ENCODE measurements at regions not wholly inside any gene's neighbourhood (a gene's known extent, or its start where the extent isn't known, plus 50 kb on each side); places are given as distances from the start of the nearest gene placed in this dataset.
"Not testable (repeated sequence)": the region's sequence is repeated elsewhere in the genome, so short reads cannot be mapped to it uniquely, and the experiment has no call there.

DNA sequence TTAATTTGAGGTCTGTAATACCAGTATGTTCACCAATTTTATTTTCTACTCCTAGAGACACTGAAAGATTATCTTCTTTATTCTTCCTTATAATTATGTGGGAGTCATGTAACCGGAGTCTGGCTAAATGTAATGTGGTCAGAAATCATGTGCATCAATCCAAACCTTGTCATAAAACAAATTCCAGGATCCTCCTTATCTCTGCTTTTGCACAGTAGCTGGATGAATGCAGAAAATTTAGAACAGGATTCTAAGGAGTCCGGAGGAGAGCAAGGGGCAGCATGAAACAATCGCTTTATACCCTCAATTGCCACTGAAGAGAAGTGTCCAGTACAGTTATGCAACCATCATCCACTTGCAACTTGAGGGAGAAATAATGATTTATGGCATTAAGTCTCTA is 2674.7 kb upstream of the PCDH20 start:
- DNase-seq = no peak

DNA sequence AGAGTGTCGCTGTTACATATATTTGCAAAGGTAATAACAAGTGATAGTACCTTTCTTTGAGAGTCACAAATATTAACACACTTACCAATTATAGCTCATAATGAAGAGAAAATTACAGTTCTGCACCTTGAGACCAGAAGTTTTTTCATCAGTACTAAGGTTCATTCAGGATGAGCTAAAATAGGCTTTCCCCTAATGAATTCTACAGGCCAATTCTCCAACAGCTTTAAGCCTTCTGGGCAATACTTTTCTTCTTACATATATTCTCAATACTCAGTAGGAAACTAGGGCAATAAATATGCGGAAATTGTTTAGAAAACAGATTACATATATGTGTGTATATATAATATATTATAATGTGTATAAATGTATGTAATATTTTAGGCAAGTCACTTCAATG is 2672.8 kb upstream of the PCDH20 start:
- DNase-seq = no peak

DNA sequence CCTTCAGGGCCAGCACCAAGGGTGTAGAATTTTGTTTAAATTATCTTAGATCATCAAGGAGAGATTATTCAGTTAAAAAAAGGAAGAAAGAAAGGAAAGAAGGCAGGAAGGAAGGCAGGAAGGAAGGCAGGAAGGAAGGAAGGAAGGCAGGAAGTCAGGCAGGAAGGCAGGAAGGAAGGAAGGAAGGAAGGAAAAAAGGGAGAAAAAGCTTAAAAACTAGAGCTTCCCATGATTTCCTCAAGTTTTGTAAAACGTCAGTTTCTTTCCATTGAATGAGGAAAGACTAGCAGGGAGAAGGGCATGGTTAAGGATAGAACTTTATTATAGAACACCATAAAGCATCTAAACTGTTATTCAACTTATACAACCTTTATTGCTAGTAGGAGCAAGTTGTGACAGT is 2672.0 kb upstream of the PCDH20 start:
- DNase-seq = no peak

DNA sequence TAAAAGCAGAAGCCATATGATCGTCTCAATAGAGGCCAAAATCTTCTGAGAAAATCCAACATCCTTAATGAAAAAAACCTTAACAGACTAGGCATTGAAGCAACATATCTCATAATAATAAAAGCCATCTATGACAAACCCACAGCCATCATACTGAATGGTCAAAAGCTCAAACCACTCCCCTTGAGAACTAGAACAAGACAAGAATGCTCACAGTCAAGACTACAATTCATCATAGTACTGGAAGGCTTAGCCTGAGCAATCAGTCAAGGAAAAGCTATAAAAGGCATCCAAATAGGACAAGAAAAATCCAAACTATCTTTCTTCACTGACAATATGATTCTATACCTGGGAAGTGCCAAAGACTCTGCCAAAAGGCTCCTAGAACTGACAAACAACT is 2668.2 kb upstream of the PCDH20 start:
- no peak for DNase-seq

DNA sequence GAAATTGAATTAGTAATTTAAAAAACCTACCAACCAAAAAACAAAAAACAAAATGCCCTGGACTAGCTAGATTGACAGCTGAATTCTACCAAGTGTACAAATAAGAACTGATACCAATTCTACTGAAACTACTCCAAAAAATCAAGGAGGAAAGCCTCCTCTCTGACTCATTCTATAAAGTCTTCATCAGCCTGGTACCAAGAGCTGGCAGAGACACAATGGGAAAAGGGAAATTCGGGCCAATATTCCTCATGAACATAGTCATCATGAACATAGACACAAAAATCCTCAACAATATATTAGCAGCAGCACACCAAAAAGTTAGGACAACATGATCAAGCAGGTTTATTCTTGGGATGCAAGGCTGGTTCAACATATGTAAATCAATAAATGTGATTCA is 2667.7 kb upstream of the PCDH20 start:
- DNase-seq = no peak

DNA sequence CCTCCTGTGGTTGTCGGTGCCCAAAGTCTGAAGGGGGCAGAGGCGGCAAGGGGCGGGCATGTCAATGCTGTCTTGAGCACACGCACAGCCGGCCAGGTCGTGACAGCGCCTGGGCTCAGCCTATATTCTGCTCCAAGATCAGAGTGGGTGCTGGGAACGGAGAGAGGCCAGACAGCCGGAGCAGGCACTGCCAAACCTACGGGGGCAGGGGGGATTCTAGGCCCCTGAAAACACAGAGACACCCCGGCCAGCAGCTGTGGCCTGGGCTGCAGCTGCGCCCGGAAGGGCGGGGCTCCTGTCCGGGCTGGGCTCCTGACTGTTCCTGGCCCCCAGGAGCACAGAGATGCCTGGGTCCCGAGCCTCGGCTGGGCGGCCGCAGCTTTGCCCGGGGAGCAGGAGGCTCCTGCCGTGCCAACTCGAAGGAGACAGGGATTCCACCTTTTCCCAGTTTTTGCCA is 2662.9 kb upstream of the PCDH20 start:
- no peak for DNase-seq

DNA sequence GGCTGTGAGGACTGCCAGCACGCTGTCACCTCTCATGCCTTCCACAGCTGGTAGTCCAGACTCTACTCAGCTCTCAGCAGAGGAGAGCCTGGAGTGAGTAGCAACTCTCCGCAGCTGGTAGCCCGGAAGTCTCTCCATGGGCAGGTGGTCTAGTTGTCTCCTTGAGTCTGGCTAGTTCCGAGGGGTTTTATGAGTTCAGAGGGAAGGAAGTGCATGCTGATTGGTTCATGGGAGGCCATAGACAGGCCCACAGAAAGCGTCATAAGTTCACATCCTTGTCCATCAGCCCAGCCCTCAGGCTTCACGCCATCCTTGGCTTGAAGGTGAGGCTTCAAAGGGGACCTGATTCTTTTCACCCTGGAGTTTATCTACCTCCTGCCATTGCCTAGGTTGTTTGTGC is 2662.4 kb upstream of the PCDH20 start:
- DNase-seq = no peak

DNA sequence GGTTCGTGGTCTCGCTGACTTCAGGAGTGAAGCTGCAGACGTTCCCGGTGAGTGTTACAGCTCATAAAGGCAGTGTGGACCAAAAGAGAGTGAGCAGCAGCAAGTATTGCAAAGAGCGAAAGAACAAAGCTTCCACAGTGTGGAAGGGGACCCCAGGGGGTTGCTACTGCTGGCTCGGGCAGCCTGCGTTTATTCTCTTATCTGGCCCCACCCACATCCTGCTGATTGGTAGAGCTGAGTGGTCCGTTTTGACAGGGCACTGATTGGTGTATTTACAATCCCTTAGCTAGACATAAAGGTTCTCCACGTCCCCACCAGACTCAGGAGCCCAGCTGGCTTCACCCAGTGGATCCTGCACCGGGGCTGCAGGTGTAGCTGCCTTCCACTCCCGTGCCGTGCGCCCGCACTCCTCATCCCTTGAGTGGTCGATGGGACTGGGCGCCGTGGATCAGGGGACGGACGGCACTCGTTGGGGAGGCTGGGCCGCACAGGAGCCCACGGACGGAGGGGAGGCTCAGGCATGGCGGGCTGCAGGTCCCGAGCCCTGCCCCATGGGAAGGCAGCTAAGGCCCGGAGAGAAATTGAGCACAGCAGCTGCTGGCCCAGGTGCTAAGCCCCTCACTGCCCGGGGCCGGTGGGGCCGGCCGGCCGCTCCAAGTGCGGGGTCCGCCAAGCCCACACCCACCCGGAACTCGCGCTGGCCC is 2661.6 kb upstream of the PCDH20 start:
- not testable (repeated sequence) for DNase-seq

DNA sequence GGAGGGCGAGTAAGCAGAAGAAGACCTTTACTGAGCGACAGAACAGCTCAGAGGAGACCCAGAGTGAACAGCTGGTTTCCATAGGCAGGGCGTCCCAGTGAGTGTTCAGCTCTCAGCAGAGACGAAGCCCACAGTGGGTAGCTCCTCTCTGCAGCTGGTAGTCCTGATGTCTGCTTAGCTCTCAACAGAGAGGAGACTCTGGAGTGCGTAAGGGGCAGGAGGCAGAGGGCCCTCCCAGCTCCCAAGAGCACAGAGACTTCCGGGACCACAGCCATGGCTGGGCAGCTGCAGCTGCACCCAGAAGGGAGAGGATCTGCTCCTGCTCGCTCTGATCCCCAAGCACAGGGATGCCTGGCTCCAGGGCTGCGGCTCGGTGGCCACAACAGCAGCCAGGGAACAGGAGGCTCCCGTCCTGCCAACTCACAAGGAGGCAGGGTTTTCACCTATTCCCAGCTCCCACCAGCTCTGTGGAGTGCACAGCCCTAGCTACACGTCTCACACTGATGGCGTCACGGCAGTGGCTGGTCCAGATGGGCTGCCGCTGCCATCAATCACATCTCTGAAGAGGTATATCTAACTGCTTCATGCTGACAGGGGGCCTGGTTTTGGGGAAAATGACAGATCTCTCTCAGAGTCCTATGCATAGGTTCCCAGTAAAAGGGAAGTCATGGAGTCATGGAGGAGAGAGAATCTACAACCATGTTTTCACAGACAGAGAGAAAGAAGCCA is 2660.1 kb upstream of the PCDH20 start:
- DNase-seq = no peak

DNA sequence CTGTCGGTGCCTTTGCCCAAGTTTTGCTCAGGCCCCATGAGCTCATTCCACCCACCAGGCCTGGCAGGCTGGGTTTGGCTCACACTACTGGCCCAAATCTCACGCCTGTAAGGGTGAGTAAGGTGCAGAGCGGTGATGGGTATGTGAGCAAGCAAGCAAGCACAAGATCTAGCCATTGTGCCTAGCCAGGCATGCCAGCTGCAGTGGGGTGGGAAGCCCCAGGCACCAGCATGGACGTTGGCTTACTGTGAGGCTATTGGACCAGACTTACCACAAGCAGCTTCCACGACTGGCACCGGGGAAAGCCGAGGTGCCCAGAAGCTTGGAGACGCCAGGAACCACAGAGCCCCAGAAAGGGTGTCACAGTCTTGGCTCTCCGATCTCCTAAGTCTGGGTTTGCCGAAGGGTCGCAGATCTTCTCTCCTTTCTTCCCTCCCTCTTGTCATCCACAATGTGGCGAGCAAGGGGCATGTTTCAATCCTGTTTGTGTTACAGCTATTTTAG is 2659.4 kb upstream of the PCDH20 start:
- DNase-seq = no peak

DNA sequence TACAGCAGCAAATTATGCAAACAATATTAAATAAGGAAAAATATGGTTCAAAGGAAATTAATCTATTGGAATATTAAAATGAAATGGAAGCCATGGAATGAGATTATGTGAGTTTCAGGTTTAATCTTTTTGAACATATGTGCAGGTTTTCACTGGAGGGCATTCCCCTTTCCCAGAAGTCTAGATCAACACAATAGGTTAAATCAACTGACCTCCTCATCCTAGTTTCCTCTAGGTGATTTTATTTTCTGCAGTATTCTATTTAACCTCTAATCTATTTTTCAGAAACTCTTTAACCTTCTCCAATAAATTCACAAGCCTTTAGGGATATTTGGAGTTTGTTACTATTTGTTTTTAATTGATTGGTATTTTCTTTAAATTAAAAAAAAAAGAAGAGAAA is 2657.6 kb upstream of the PCDH20 start:
- DNase-seq = no peak

DNA sequence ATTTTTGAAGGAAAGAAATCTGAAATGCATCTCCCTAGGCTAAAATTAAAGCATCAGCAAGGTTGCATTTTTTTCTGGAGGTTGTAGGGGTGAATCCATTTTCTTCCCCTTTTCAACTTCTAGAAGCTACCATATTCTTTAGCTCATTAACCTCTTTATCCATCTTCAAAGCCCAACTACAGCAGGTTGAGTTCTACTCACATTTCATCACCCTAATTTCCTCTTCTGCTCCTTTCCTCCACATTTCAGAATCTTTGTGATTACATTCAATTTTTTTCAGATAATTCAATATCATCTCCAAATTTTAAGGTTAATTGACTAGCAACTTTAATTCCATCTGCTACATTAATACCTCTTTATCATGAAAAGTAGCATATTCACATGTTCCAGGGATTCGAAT is 2655.7 kb upstream of the PCDH20 start:
- DNase-seq = no peak

DNA sequence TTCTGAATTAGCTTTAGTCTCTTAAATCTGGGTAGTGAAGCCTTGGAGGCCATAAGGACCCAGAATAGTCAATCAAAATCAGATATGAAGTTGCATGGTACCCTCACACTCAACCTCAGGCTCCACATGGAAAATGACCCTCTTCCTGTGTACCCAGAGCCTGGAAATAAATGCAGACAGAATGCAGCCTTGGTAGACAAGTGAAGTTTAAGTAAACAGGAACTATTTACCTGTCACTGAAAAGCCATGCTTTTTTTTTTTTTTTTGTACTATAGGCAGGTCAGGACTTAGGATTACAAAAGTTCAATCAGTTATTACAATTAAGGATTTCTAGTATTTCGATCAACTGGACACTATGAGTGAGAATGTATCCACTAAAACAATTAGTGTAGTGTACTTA is 2654.2 kb upstream of the PCDH20 start:
- DNase-seq = no peak

DNA sequence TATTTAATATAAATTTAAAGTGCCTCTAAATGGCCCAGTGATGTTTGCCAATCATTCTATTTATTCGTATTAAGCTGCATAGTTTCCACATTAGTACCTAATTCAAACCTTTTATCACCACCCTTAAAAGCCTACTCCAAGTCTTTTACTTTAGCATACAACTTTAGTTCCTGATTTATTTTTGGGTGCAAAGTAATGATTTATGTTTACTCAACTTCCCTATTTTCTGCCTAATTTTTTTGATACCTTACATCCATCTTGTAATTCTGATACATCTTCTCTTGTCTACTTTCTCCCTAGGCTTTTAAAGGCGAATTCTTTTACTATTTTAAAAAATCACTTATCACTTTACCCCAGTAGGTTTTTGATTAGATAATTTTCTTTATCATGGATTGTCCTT is 2651.1 kb upstream of the PCDH20 start:
- DNase-seq = no peak

DNA sequence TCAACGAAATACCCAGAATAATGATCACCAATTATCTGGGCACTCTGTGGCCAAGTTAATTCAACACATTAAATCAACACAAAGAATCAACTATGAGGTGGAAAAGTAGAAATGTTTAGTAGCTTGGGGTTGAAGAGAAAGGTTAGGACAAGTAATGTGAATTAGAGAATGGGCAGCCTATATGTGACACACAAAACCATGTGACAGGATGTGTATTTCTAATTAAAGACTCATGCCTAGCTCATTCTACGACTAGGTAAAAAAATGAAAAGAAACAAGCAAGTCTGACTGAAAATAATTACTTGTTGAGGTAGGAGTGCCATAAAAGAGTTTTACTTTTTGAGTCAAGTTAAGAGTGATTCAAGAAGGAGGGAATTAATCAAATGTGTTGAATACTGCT is 2646.0 kb upstream of the PCDH20 start:
- DNase-seq = no peak

DNA sequence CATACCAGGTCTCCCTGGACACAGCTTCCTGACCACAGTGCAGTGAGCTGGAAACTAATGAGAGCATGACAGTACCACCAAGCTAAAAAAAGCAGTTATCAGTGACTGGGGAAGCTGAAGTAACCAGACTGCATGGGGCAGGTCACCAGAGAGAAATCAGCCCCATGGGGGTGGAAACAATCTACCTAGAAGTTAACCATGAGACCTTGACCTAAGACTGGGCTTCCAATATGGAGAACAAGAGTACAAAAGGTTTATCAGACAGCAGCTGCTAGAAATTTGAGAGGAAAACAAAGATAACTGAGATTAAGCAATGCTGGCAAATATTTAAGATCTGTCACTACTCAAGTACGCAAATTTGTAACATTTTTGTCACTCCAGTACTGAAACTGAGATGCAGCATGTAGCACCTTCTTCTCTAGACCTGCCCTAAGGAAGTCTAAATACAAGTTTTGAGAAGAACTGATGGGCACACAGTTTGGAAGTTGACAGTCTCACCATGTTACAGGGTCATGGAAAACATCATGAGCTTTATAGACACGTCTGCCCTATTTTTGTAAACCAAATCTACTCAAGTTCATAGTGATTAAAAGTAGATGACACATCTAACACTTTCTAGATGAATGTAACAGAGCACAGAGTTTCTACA is 2641.8 kb upstream of the PCDH20 start:
- DNase-seq = no peak

DNA sequence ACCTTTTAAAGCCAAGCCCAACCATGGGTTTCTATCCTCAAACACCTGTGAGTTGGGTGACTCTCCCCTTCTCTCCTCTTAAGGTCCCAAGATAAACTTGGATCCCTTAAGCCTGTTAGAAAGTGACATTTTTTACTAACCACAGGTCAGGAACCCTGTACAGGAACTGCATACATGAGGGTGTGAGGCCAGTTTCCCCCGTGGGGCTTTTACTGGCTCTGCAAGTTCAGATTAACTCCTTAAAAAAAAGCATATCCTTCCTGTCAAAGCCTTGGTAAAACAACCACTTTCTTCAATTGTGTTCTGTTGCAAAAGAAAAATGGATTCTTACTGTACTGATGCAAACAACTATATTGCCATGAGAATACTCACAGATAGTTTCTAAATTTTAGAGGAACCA is 2638.7 kb upstream of the PCDH20 start:
- no peak for DNase-seq

DNA sequence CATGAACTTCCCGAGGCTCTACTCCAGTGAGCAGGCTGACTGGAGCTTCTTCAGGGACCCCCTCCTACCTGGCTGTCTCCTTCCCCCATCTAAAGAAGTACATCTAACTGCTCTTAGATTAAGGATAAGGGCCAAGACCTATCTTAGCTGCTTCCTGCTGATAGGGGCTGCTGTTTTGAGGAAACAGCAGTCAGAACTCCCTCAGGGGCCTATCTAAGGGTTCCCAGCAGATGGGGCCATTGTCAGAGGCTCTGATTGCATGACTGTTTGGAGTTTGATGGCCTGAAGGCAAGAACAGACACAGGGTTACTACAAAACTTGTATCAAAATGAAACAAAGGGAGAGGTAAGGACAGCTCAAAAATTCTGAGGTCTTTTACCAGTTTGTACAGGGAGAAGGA is 2636.9 kb upstream of the PCDH20 start:
- no peak for DNase-seq

DNA sequence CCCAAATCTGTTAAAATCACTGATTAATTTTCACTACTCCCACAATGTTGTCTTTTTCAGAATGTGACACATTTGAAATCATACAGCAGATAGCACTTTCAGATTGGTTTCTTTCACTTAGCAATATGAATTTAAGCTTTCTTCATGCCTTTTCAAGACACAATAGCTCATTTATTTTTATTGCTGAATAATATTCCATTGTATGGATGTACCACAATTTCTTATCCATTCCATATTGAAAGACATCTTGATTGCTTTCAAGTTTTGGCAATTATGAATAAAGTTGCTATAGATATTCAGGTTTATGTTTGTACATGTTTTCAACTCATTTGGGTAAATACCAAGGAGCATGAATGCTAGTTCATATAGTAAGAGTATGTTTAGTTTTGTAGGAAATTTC is 2635.6 kb upstream of the PCDH20 start:
- no peak for DNase-seq

DNA sequence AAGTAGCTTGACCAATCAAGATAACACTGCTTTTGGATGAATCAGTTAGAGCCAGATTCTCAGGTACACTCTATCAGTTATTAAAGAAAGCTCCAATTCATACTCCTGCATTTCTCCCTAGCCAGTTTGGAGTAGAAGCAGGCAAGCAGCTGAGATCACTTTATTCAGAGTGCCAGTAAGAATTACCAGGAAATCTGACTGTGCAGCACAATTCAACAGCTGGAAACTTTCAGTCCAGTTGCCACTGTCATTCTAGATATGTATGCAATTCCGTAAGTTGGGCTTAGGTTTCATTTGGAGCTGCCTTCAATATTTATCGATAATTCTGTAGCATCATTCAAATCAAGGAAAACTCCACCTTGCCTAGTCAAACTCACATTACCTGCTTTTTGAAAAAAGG is 2625.6 kb upstream of the PCDH20 start:
- DNase-seq = no peak

DNA sequence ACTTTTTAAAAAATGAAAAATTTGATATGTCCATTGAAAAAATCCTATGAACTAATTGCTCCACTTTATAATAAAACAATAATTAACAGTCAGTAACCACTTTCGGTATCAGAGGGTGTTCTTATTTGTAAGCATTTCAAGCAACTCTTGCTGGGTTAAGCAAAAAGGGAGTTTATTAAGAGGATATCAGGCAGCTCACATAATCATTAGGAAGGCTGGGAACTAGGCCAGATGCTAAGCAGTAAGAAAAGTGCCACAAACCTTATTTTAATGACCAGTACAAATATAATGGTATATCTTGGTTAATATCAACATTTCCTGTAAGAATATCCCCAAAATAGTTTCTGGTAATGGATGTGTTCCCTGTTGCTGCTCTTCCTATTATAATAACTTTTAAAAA is 2618.3 kb upstream of the PCDH20 start:
- DNase-seq = no peak

DNA sequence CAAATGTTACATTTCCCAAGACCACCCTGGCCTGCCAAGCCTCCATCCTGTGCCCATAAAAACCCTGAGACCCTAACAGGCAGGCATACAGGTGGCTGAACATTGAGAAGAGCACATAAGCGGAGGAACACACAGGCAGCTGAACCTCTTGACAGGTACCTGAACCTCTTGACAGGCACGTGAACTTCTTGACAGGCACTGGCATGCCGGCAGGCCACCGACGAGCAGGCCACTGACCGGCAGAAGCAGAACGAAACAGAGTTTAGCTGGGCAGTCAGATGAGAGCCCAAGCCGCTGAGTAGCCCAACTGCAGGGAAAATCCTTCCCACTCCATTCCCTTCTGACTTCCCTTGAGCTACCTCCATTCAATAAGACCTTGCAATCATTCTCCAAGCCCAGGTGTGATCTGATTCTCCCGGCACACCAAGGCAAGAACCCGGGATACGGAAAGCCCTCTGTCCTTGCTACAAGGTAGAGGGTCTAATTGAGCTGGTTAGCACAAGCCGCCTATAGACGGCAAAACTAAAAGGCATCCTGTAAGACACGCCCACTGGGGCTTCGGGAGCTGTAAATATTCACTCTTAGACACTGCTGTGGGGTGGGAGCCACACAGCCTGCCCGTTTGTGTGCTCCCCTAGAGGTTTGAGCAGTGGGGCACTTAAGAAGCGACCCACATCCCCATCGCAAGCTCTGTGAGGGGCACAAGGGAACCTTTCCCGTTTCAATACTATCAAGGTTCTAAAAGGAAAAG is 2613.9 kb upstream of the PCDH20 start:
- no peak for DNase-seq

DNA sequence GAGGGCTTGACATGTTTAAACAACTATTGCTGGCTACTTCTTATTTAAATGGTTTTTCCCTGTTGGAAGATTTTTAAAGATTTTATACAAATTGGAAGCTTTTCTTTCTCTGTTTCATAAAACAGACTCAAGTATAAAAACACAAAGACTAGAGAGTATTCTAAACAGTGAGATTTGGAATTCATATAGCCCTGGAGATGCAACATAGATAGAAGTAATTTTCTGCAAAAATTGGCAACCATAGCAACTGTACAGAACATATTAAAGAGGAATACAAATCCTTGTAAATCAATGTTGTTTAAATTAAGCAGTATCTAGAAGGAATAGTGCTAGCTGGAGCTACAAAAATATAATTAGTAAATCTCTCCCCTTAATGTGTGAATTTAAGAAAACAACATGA is 2612.9 kb upstream of the PCDH20 start:
- DNase-seq = no peak
